ENCODE measurements at regions not wholly inside any gene's neighbourhood (a gene's known extent, or its start where the extent isn't known, plus 50 kb on each side); places are given as distances from the start of the nearest gene placed in this dataset.

DNA sequence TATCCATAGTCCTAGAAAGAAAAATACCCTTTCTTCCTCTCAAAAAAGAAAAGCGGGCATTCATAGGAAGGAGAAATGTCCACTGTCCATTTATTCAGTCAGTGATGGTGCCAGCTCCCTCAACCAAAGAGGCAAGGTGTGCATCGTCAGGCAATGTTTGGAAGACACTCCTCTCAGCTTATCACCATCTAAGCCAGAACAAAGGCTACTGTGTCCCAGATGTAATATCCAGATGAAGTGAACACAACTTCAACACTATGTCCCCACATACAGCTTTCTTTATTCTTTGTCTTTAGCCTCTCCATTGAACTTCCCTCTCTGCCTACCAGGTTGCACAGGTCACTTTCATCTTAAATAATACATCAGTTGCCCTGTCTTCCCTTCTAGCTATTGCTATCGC is 131.4 kb upstream of the RNF32 start:
- TF ChIP-seq GATA3 (IDR thresholded peaks at IDR 0.05; ENCODE audit: low read depth, low read length) (no peak), GATA2 (IDR thresholded peaks at IDR 0.05; ENCODE audit: low read depth, low read length) (no peak)

Data from SH-SY5Y (cell line).